NB4 (cell line): ENCODE measurements at regions not wholly inside any gene's neighbourhood (a gene's known extent, or its start where the extent isn't known, plus 50 kb on each side); places are given as distances from the start of the nearest gene placed in this dataset.
A peak's percentile ranks its signal among the peaks of the same experiment; 100 is the strongest.

Source experiments
- DNase-seq: peaks from one replicate; pipeline ENCODE4 v3.0.0; 2010; ENCODE audit warnings: low read depth
- H3K4me3 ChIP-seq: one replicate; pipeline ENCODE4 v1.5.1; 2011; ENCODE audit warnings: mild to moderate bottlenecking, low read depth, low read length, moderate library complexity
- MYC ChIP-seq: IDR thresholded peaks from 2 replicates; pipeline ENCODE4 v1.6.1; 2011; ENCODE audit warnings: low read depth, low read length
- POLR2A ChIP-seq: IDR thresholded peaks from 2 replicates; pipeline ENCODE4 v1.6.1; 2011; ENCODE audit warnings: mild to moderate bottlenecking; ENCODE audit not compliant: insufficient read length; ENCODE audit errors: extremely low read depth
- TF ChIP-seq, protein P1 (sequence below): IDR thresholded peaks from 2 replicates; pipeline ENCODE4 v1.6.1; 2011; ENCODE audit warnings: low read depth, low read length
- TF ChIP-seq, protein P2 (sequence below): IDR thresholded peaks from one replicate; pipeline ENCODE4 v1.5.1; 2012; ENCODE audit warnings: low read depth, low read length

DNA sequence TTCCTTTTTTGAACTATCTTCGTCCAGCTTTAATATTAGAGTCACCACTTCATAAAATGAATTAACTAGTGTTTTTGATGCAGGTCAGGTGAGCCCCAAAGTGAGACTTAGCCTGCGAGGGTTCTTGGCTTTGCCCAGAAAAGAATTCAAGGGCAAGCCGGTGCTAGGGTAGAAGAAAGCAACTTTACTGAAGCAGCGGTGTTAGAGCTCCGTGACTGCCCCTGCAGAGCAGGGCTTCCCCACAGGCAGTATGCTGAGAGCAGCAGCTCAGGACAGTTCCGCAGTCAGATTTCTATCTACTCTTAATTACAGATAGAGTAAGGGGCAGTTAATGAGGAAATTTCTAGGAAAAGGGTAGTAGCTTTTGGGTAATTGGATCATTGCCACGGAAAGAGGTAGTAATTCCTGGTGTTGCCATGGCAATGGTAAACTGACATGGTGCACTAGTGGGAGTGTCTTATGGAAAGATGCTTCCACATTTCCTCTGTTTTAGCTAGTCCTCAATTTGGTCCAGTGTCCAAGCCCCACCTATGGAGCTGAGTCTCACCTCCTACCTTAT lies 432.2 kb upstream of the ZNF507 start:
- no peak overlapping the region for H3K4me3 ChIP-seq
- TF ChIP-seq MYC (no peak), POLR2A (no peak)
- TF ChIP-seq, protein P1, sequence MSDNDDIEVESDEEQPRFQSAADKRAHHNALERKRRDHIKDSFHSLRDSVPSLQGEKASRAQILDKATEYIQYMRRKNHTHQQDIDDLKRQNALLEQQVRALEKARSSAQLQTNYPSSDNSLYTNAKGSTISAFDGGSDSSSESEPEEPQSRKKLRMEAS = no peak
- TF ChIP-seq, protein P2, sequence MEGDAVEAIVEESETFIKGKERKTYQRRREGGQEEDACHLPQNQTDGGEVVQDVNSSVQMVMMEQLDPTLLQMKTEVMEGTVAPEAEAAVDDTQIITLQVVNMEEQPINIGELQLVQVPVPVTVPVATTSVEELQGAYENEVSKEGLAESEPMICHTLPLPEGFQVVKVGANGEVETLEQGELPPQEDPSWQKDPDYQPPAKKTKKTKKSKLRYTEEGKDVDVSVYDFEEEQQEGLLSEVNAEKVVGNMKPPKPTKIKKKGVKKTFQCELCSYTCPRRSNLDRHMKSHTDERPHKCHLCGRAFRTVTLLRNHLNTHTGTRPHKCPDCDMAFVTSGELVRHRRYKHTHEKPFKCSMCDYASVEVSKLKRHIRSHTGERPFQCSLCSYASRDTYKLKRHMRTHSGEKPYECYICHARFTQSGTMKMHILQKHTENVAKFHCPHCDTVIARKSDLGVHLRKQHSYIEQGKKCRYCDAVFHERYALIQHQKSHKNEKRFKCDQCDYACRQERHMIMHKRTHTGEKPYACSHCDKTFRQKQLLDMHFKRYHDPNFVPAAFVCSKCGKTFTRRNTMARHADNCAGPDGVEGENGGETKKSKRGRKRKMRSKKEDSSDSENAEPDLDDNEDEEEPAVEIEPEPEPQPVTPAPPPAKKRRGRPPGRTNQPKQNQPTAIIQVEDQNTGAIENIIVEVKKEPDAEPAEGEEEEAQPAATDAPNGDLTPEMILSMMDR = no peak
- no peak for DNase-seq

DNA sequence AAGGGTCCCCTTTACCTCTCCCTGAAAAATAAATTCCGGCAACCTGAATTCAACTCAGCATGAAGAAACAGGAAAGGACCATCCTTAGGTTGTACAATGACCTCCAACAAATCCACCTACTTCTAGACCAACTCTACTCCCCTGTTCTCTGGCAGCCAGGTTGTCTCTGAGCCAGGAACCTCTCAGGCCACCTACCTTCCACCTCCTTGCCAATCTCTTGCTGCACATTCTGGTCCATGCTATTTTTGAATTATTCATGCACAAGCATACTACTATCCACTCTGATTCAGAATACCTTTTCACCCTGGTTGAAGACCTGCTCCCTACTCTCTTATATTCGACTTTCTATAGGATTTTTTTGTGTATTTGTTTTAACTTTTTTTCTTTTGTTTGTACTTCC lies 415.0 kb upstream of the ZNF507 start:
- no peak for TF ChIP-seq MYC
- TF ChIP-seq, protein P2 = no peak
- no peak for TF ChIP-seq POLR2A
- TF ChIP-seq, protein P1 = no peak
- no peak overlapping the region for H3K4me3 ChIP-seq
- DNase-seq = no peak

DNA sequence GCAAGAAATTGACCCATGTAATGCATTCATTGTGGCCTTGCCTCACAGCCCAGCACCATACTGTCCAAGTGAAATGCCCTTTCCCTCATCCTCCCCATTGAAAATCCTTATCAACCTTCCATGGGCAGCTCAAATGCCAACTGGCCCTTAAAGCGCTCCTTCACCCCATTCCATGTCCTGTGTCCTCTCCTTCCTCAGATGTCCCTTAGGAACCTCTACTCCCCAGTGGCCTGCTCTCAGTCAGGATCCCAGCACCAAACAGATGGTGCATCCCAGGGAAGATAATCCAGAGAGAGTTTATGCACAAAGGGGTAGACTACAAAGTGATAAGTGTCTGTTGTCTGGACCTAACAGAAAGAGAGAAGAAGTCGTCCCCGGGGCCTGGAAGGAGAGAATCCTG lies 407.4 kb upstream of the ZNF507 start:
- no peak overlapping the region for H3K4me3 ChIP-seq
- TF ChIP-seq, protein P2 = no peak
- TF ChIP-seq, protein P1 = no peak
- TF ChIP-seq POLR2A (no peak), MYC (no peak)
- DNase-seq = no peak

DNA sequence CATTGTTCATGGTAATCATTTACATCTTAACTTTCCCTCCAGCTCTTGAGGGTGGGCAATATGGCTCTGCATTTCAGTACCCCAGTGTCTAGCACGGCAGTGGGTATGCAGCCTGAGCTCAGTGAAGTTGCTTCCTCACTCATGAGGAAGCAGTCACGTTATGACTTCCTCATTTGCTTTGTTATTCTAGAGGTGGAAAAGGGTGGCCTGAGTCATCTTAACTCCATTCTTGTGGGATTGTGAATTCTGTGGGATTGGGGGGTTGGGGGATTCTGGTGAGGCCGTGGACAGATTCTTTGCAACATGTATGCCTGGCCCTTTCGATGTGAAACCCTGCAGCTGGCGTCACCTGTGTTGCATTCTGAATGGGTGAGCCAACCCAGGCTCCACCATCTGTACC lies 406.7 kb upstream of the ZNF507 start:
- no peak overlapping the region for H3K4me3 ChIP-seq
- peak; percentile 9 for DNase-seq
- TF ChIP-seq POLR2A = no peak
- no peak for TF ChIP-seq MYC
- TF ChIP-seq, protein P2 = no peak
- TF ChIP-seq, protein P1 = no peak

DNA sequence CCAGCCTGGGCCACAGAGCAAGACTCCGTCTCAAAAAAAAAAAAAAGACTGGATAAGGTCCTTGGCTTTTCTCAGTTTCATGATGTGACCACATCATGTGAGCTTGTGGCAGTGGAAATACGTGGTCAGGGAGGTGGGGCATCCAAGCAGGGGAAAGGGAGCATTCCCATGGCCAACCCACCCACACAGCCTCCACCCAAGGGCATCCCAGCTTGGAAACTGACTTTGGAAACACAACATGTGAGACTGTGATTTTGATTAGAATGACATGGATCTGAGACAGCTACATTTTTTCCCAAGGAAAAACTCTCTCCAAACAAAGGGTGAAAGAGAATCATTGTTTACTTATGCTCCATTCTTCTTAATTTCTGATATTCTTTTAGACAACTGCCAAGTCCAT lies 405.0 kb upstream of the ZNF507 start:
- TF ChIP-seq, protein P2 = no peak
- TF ChIP-seq, protein P1 = no peak
- TF ChIP-seq POLR2A = no peak
- no peak for TF ChIP-seq MYC
- no peak for DNase-seq
- no peak overlapping the region for H3K4me3 ChIP-seq

DNA sequence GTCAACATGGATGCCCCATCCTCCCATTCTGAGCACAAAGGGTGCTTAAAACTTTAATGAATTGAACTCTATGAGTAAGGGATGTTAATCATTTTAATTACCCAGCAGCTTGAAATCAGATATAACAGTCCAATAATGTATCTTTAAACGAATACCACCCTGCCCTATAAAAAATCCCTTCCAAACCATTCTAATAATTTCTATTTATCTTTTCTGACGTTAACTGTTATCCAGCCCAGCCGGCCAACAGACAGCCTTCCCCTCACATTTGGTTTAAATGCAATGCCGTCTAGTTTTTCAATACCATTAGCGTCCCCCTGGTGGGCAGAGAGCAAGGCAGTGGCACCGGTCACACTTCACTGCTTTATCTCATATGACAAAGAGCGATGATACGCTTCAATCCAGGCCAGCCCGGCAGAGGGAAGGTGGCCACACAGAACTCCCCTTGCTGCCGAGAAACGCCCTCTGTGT lies 402.2 kb upstream of the ZNF507 start:
- TF ChIP-seq, protein P1 = no peak
- no peak for TF ChIP-seq MYC
- no peak for TF ChIP-seq POLR2A
- TF ChIP-seq, protein P2 = no peak

More for the DNA sequence above, 402.2 kb upstream of the ZNF507 start:
- H3K4me3 ChIP-seq = no peak overlapping the region
- no peak for DNase-seq
